ENCODE measurements at regions not wholly inside any gene's neighbourhood (a gene's known extent, or its start where the extent isn't known, plus 50 kb on each side); places are given as distances from the start of the nearest gene placed in this dataset.
"Not testable (repeated sequence)": the region's sequence is repeated elsewhere in the genome, so short reads cannot be mapped to it uniquely, and the experiment has no call there.

DNA sequence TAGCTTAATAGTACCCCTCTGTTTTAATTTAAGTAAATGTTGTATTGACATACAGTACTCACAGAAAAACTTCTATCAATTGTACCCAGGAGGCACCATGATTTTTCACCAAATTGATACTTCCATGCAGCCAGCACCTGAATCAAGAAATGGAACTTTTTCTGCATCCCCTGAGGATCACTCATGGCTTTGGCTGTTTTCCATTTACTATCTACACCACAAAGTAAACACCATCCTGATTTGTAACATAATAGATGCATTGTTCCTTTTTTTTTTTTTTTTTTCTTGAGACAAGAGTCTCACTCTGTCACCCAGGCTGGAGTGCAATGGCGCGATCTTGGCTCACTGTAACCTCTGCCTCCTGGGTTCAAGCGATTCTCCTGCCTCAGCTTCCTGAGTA is 1066.8 kb downstream of the SOCS6 start:
- DNase-seq (ENCODE audit: low spot score) = not testable (repeated sequence)

DNA sequence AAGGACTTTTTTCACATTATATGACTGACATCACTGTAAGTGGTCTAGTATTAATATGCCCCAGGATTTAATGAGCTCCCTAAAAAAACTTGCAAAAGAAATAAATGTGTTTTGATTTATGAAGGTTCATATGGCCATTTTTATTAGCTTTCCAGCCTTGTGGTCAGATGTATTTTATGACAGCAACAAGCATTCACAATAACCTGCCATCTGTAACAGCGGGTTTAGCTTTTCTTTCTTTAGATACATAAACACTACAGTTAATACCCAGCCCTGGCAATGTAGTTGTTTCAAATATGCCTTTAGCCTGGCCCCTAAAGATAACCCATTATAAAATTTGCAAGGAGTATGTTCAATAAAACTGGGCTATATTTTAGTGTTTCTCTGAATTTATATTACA is 1063.8 kb downstream of the SOCS6 start:
- DNase-seq (ENCODE audit: low spot score) = no peak

DNA sequence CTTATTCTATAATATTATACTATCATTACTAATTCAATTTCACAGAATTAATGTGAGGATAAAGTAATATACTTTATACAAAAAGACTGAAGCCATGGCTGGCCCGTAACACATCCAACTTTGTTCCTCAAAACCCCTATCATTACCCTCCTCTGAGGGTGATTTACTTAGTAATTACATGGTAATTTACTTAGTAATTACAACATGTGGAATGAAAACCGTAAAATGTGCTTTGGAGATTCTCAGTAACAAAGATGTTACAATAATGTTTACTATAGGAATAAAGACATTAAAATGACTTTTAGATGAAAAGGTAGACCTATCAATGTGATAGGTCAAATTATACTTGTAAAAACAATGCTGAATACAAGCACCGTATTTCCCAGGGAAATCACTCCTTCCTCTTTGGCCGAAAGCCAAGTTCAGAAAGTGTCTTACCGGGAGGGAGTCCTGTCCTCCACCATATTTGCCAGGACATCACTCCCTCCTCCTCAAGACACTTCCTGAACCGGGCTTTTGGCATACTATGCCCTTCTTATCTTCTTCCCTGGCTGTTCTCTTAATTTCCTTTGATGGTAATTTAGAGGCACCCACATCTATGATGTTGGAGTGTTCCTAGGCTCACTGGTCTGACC is 1047.8 kb downstream of the SOCS6 start:
- no peak for DNase-seq (ENCODE audit: low spot score)

DNA sequence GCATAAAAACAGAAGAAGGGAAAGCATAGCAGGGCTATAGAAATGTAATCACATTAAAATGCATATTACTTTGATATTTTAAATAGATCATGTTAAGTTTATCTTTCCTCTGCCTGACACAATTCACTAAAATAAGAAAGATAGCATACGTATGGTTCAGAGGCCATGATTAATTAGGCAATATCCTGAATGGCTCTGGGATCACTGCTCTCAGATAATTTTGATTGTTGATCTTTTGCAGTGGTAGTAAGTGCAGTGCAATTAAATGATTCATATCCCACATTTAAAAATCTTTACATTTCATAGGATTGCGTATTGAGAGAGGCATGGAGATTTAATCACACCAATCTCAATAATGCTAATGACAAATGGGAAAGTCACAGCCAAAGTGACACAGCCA is 1040.7 kb downstream of the SOCS6 start:
- no peak for DNase-seq (ENCODE audit: low spot score)

DNA sequence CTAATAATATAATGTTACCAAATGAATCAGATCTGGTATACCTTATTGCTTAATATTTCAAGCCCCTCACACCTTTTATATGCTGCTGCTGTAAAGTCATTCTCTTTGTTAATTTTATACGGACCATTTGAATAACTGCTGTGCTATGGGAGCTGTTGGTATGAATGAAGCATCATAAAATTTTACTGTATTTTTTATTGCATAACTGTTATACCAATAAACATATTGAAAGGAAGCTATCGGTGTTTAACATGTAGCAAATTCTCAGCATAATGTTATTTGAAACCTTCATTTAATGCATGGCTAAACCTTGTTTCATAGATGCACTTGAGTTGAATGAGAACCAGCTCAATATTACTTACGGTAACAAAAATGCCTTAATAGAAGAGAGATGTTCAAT is 1040.3 kb downstream of the SOCS6 start:
- no peak for DNase-seq (ENCODE audit: low spot score)

DNA sequence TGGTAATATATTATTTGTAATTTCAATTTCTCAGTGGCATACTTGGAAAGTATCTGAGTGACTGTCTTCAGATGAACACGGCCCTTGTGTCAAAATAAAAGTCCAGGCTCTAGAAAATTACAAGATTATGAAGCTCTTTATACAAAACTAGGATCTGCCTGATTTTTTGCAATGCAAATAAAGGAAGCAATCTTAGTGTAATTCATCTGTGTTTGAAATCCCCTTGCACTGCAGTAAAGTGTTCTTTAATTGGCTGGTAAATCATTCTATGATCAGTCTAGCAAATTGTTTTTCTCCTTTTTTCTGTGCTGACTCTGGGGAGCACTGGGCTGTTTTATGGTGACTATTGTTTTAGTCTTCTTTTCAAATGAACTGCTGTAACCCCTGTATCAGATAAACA is 1039.0 kb downstream of the SOCS6 start:
- DNase-seq (ENCODE audit: low spot score) = no peak

DNA sequence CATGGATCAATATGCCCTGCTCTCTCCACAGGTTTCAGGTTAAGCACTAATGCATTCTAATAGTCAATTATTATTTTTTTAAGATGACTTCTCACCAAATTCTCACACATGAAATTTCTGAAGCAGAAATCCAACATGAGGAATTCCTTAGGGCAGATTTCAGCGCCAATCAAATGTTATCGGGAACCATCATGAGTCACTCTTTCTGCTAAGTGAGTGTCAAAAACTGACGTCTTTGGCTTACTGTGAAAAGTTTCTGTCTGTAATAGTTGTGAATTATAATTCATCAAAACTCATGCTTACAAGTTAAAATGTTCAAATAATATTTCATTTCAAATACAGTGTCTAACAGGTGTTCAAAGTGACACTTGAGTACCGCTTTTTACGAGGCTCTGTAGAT is 1038.6 kb downstream of the SOCS6 start:
- no peak for DNase-seq (ENCODE audit: low spot score)

DNA sequence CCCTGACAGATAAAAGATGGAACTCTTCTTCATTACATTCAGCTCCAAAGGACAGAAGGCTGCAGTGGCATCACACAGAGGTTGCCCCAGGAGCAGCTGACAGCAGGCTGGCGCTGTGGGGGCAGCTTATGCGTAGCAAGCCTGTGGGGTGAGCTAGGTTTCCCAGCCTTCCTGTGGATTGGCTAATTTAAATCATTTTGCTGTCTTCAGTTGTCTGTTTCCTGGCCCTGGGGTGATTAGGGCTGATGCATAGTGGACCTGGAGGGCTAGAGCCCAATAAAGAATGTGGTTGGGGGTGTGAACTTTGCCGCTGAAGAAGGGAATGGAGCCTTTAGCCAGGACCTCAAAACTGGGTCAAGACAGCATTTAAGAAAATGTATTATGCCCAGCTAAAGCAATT is 1038.0 kb downstream of the SOCS6 start:
- no peak for DNase-seq (ENCODE audit: low spot score)

DNA sequence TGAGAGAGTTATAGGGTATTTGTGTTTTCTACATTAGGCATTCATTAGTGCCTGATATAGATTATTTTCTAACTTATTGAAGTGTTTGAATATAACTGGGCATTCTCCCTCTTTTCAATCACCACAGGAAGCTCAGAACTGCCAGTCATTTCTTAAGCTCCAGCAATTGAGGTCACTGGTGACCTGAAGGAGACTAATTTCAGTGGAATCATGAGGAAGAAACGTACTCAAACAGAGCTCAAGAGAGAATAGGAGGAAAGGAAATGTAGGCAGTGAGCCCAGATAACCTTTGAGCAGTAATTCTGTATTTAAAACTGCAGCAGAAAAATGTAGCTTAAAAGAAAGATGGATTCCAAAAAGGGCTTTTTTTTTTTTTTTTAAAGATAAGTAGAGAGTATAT is 1035.5 kb downstream of the SOCS6 start:
- DNase-seq (ENCODE audit: low spot score) = no peak

DNA sequence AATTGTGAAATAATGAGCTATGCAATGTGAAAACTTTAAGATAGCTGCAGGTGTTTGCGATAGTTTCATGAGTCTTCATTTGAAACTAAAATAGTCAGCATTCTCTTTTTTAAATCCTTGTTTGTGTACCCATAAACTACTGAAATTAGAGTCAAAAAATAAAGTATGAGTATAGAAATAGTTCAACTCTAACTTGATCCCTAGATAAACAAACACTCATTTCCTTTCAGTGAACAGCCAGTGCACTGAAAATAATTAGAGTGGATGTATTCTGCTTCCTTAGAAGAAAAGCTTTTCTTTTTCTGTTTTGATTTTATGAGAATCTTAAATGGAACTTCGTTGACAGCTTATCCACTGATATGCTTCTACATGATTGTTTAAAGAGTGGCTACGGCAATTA is 1033.4 kb downstream of the SOCS6 start:
- DNase-seq (ENCODE audit: low spot score) = no peak

DNA sequence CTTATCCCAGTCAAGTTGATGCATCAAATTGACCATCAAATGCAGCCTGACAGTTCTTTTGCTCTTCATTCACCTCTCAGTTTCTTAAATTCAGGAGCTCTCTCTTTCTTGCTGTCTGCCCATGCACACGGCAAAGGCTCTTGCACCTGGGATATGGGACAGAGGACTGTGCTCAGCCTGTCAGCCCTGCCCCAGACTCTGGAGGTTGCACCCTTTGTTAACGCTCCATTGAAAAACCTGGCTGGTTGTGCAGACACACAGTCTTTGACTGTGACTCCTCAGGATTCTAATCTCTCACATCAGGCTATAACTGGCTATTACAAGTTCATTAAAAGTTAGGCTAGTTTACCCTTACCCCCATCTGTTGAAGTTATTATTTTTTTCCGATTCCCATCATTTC is 1032.5 kb downstream of the SOCS6 start:
- no peak for DNase-seq (ENCODE audit: low spot score)

DNA sequence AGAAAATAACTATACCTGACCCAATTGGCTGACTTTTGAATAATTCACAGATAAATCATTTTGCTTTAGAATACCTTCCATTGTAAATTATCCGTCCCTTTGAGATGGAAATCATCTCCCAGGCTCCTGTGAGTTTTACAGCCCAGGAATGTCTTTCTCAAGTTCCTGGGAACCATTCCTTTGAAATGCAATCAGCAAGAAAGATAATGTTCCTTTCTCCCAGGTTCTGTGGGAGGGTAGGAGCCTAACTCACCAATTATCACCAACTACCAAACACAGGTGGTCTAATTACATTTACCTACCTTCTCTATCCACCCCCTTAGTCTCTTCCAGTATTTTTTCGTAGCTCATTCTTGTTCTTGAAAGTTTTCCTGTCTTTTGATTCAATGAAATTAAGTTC is 1016.0 kb downstream of the SOCS6 start:
- DNase-seq (ENCODE audit: low spot score) = no peak

DNA sequence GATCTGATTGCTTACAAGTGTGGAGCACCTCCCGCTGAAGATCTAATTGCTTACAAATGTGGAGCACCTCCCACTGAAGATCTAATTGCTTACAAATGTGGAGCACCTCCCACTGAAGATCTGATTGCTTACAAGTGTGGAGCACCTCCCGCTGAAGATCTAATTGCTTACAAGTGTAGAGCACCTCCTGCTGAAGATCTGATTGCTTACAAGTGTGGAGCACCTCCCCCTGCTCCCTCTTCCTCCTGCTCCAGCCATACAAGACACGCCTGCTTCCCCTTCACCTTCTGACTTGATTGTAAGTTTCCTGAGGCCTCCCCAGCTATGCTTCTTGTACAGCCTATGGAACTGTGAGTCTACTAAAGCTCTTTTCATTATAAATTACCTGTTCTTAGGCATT is 1014.9 kb downstream of the SOCS6 start:
- not testable (repeated sequence) for DNase-seq (ENCODE audit: low spot score)

DNA sequence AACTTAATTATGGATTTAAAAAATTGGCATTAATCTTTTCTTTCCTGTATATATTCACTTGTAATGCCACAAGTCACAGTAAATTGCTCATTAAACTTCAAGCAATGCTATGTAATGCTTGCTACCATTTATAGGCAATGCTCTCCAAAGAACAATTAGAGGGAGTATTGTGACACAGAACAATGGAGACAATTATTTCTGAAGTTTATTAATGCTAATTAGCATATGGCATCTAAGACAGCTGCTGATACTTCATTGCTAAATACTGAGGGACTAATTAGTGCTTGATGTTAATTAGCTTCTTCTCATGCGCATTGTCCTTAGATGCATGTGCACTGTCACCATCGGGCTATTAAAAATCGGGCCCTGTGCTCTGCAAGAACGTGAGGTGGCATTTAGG is 1012.8 kb downstream of the SOCS6 start:
- DNase-seq (ENCODE audit: low spot score) = no peak

DNA sequence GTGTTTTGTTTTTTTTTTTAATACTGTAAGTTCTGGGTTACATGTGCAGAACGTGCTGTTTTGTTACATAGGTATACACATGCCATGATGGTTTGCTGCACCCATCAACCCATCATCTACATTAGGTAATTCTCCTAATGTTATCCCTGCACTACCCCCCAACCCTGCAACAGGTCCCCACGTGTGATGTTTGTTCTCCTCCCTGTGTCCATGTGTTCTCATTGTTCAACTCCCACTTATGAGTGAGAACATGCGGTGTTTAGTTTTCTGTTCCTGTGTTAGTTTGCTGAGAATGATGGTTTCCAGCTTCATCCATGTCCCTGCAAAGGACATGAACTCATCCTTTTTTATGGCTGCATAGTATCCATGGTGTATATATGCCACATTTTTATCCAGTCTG is 1005.4 kb downstream of the SOCS6 start:
- DNase-seq (ENCODE audit: low spot score) = not testable (repeated sequence)

DNA sequence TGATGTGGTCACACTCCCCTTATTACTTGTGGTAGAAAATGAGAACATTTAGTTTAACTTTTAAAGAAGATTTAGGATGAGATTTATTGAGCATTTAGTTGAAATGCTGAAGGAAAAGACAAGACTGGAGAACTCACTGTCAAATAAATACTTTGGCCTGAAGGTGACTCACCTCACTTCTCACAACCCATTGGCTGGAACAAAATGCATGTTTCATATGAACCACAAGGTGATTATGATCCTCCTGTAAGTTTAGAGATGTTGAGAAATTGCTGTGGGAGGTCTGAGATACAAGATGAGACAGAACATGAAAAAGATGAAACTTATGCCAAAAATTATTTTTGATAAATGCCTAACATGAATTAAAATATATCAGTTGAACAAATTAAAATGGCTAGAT is 1004.5 kb downstream of the SOCS6 start:
- no peak for DNase-seq (ENCODE audit: low spot score)

DNA sequence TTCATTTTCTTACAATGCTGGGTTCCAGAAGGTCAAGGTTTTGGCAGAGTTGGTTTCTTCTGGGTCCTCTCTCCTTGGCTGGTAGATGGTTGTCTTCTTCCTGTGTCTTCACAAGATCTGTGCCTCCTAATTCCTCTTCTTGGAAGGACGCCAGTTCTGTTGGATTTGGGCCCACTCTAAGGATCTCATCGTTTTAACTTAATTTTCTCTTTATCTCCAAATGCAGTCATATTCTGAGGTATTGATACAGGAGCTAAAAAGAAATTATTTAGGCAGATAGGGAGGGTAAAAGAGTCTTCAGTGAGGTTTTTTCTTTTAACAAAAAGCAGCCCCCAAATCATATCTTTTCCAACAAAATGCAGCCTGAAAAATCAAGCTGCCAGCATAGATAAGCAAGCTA is 998.4 kb downstream of the SOCS6 start:
- no peak for DNase-seq (ENCODE audit: low spot score)

DNA sequence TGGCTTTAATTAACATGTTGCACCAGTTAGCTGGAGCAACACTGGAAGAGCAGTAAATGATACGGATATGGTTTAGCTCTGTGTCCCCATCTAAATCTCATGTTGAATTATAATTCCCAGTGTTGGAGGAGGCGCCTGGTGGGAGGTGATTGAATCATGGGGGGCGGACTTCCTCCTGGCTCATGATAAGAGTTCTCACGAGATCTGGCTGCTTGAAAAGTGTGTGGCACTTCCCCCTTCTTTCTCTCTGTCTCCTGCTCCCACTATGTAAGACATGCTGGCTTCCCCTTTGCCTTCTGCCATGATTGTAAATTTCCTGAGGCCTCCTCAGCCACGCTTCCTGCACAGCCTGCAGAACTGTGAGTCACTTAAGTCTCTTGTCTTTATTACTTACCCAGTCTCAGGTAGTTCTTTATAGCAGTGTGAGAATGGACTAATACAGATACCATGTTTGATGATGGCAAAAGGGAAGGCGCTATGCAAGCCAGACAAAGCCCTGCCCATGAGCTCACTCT is 963.6 kb downstream of the SOCS6 start:
- DNase-seq (ENCODE audit: low spot score) = no peak

DNA sequence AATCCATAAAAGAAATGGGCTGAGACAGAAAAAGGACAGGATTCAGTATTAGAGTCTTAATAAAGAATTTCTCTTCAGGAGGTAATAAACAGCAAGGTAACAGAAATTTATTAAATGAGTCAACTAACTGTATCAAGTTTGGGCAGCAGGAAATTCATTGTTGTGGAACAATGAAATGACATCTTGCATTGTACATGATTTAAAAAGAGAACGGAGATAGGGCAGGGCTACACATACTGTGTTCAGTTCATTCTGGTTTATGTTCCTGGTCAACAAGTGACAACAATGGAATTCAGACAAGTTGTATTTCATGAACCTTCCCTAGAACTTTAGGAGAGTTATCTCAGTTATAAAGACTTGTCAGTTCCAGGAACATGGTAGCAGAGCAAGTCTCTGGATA is 961.3 kb downstream of the SOCS6 start:
- DNase-seq (ENCODE audit: low spot score) = no peak

DNA sequence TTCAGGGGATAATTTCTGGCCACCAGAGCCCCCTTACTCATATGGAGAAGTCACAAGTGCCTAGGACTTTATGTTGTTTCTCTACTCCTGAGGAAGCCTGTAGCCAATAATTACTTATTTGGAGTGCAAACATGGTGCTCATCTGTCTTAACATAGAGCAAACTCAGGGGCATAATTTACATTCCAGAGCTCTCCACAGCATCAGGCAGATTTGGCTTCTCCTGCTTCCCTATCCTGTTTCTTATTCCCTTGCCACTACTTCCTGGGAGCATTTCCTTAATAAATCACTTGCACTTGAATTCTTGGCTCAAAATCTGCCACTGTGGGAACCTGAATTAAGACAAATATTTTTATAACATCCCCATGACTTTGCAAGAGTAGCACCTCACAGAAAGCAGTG is 960.9 kb downstream of the SOCS6 start:
- no peak for DNase-seq (ENCODE audit: low spot score)

DNA sequence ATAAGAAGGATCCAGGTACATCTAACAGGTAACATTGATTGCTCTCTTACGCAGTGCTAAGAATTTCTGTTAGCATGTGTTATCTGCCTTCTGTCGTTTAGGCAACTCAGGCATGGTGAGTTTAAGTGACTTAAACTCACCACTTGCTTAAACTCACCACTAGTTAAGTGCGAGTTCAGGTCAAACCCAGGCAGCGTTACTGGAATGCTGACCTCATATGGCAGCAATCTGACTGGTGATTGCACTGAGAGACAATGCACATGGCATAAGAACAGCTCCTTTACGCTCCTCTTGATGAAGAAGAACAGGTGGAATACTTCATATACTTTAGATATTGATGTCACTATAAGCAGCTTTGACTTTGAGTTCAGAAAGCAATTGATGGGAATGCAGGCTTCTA is 954.1 kb downstream of the SOCS6 start:
- no peak for DNase-seq (ENCODE audit: low spot score)

DNA sequence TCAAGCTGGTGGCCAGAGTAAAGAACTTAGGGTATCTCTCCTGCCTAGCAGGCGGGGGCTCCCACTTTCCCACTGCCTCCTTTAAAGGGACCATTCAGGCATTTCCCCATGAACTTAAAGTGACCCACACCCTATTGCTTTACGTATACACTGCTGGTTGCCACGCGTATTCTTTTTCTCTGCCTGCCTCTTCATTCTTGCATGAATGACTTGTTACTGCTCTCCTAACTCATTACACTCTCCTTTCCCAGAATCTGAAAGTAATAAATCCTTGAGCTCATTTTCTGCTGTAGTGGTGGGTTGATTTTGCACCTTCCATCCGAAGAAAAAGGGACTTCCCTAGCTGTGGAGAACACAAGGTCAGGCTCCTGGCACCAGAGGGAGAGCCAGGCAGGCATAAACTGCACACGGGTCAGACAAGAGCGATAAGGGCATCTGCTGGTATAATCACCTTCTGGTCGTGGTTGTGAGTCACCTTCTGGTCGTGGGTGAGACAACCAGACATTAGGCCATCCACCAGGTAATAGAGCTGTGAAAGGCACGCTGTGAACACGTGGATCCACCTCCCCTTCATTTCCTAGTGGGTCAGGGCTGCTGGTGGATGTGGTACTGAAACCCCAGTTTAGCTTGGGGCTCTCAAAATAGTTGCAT is 950.3 kb downstream of the SOCS6 start:
- DNase-seq (ENCODE audit: low spot score) = no peak

DNA sequence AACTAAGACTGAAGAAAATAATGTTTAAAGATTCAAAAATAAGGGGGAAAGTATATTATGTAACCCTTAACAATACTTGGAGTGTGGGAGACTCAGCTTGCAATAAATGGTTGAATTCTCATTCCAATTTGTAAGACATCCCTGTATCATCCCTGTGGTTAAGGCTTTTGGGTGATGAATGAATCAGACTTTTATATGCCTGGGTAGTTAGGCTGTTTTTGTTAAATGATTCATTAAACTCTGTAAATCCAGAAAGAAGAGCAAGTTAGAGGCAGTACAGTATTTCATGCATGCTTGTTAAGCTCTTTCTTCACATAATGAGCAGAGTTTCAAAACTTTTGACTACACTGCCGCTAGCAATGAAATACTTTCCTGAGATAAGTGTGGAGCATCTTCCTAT is 948.8 kb downstream of the SOCS6 start:
- DNase-seq (ENCODE audit: low spot score) = no peak

DNA sequence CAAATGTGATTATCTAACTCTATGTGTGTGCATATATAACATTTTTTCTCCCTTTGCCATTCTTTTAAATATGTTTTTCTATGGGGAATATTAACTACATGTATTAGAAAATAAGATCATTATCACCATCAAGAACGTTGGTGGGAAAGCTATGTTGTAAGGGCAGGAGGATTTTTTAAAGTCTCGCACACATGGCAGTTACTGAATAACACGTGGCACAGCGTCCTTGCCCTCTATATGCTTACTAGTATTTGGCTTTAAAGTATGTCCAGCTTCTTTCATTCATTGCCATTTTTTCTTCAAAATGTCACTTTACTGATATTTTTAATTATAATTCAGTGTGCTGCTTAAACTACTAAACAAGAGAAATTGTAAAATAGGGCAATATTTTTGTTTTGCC is 944.3 kb downstream of the SOCS6 start:
- no peak for DNase-seq (ENCODE audit: low spot score)
